Gastroesophageal sphincter (tissue), 4 donors: ENCODE measurements at regions not wholly inside any gene's neighbourhood (a gene's known extent, or its start where the extent isn't known, plus 50 kb on each side); places are given as distances from the start of the nearest gene placed in this dataset.
"Not testable (repeated sequence)": the region's sequence is repeated elsewhere in the genome, so short reads cannot be mapped to it uniquely, and the experiment has no call there.

Experiments used
- ATAC-seq: fragments of 150-250 bp; one replicate; pipeline ENCODE4 v1.9.1; 2016; ENCODE audit warnings: mild to moderate bottlenecking, moderate library complexity
- H3K27ac ChIP-seq, 4 donors: fragments of 200-600 bp; sonication (generic) in 3 of 4; 1 replicate in 3 of 4; 2 replicates in 1 of 4; pipeline ENCODE4 v1.5.1; 2016 to 2019
- H3K27me3 ChIP-seq: fragments of 200-600 bp; sonication (generic); one replicate; pipeline ENCODE4 v1.5.1; 2019
- H3K36me3 ChIP-seq, 2 donors: fragments of 200-600 bp; sonication (generic); one replicate each; pipeline ENCODE4 v1.5.1; 2019; ENCODE audit warnings: control low read depth in 1 of 2
- H3K4me1 ChIP-seq, 3 donors: fragments of 200-600 bp; sonication (generic); 1 replicate in 2 of 3; 2 replicates in 1 of 3; pipeline ENCODE4 v1.5.1; 2016 to 2019; ENCODE audit warnings: control low read depth in 2 of 3
- H3K4me3 ChIP-seq, 2 donors: fragments of 200-600 bp; sonication (generic); one replicate each; pipeline ENCODE4 v1.5.1; 2019; ENCODE audit warnings: mild to moderate bottlenecking in 1 of 2, moderate library complexity in 1 of 2
- H3K9me3 ChIP-seq, 3 donors: fragments of 200-600 bp; sonication (generic); one replicate each; pipeline ENCODE4 v1.5.1; 2017 to 2019; ENCODE audit warnings: control low read depth in 2 of 3
- EP300 ChIP-seq: sonication (generic); formaldehyde crosslinking; IDR thresholded peaks from one replicate; pipeline ENCODE4 v1.6.1; 2017; ENCODE audit warnings: antibody characterized with exemption, mild to moderate bottlenecking
- POLR2A ChIP-seq, 2 donors: fragments of 450-650 bp; IDR thresholded peaks; one replicate each; pipeline ENCODE4 v1.6.1; 2017; ENCODE audit warnings: antibody characterized with exemption in 2 of 2, mild to moderate bottlenecking in 2 of 2, moderate library complexity in 1 of 2
- POLR2AphosphoS5 ChIP-seq: sonication (generic); formaldehyde crosslinking; IDR thresholded peaks from one replicate; pipeline ENCODE4 v1.6.1; 2017; ENCODE audit warnings: antibody characterized with exemption
- WGBS, 2 donors: methylation state at CpG; one replicate each; pipeline ENCODE4 v1.1.5; 2018; ENCODE audit warnings: low coverage in 1 of 2; 5-methylcytosine and 5-hydroxymethylcytosine counted together
- TF ChIP-seq, protein P1 (sequence below), 4 experiments: fragments of 200-600 bp in 2 of 4; fragments of 450-650 bp in 2 of 4; sonication (generic) in 1 of 4; IDR thresholded peaks; one replicate each; pipeline ENCODE4 v1.5.1; 2017 to 2019; ENCODE audit warnings: antibody characterized with exemption in 4 of 4, mild to moderate bottlenecking in 2 of 4, moderate library complexity in 2 of 4

DNA sequence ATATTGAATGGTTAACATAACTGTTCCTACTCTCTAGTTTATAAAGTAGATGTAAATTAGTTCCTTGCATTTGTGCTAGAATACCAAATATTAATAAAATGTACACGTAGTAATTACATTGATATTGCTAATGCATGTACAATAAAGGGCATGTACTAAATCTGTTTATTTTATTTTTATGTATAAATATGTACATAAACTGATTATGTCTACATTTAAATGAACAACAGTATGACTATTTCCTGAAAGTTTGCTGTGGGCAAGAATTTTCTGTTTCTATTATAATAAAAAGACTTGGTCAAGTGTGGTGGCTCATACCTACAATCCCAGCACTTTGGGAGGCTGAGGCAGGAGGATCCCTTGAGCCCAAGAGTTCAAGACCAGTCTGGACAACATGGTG, 257.2 kb upstream of the FOXN3 start:
- no peaks in the 10 kb centered on the region for H3K27me3 ChIP-seq
- no peaks in the 10 kb centered on the region for H3K36me3 ChIP-seq
- no peaks in the 10 kb centered on the region for H3K4me1 ChIP-seq
- no peaks in the 10 kb centered on the region for H3K9me3 ChIP-seq
- H3K27ac ChIP-seq: no peak overlapping the region
- WGBS, 2 donors: 88 to 94% methylated on average over 1 of the region's 1 CpG
- no peak for TF ChIP-seq EP300
- no peak for ATAC-seq
- H3K4me3 ChIP-seq: no peak overlapping the region

DNA sequence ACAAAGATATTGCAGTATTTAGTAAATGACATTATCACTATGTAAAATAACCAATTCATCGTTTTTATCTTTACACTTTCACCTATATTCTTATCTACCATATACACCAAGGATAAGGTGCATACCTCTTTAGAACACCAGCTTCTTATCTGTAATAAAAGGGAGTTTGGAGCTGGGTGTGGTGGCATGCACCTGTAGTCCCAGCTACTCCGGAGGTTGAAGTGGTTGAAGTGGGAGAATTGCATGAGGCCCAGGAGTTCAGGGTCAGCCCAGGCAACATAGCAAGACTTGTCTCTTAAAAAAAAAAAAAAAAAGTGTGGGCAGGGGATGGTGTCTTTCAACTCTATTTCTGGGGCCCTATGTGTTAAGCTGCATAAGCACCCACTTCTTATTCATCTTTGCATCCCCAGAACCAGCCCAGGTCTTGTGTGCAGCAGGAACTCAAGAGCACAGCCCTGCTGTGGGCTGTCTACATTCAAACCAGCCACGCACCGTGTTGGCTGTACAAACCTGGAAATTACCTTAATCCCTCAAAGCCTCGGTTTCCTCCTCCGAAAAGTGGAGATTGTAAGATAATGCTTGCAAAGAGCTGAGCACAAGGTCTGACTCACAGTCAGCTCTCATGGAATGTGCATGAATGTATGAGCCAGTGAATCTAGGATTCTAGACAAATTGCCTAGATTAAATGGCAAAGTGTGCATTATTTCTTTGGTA, 256.6 kb upstream of the FOXN3 start:
- WGBS, 2 donors: 65 to 83% methylated on average over 1 to 2 of the region's 6 CpGs

DNA sequence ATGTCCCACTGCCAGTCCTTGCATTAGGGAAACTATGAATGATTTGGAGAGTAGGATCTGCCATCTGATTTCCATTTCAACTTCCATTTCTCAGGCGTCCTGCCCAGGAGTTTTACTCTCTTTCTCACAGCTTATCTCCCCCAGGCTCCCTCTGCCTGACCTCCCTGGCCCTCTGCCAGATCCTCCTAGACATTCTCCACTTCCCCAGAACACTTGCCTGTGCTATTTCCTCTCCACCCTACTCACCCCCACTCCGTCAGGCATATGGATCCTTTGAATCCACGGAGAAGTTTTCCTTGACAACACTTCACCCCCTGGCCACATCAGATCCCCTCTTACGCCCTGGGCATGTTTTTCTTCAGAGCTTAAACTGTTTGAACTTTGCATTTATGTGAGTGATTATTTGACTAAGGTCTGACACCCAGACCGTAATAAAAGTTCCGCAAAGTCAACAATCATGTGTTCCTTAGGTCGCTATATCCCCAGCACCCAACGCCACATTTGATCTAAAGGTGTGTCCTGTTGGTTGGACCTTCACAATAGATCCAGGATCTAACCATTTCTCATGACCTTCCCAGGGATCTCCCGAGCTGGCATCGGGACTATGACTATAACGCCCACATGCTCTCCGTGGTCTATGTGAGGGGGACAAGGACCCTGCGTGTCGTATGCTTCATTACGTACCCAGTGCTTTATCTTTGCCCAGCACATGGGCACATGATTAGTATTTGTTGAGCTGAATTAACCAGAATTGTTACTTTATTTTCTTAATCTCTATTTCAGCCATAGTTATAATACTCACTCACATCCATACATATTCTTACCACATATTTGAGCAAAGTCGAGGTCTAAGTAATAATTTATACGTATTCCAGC, 255.8 kb upstream of the FOXN3 start:
- TF ChIP-seq EP300 (no peak), POLR2A (IDR thresholded peaks at IDR 0.05) (no peak), POLR2AphosphoS5 (no peak)
- TF ChIP-seq, protein P1, sequence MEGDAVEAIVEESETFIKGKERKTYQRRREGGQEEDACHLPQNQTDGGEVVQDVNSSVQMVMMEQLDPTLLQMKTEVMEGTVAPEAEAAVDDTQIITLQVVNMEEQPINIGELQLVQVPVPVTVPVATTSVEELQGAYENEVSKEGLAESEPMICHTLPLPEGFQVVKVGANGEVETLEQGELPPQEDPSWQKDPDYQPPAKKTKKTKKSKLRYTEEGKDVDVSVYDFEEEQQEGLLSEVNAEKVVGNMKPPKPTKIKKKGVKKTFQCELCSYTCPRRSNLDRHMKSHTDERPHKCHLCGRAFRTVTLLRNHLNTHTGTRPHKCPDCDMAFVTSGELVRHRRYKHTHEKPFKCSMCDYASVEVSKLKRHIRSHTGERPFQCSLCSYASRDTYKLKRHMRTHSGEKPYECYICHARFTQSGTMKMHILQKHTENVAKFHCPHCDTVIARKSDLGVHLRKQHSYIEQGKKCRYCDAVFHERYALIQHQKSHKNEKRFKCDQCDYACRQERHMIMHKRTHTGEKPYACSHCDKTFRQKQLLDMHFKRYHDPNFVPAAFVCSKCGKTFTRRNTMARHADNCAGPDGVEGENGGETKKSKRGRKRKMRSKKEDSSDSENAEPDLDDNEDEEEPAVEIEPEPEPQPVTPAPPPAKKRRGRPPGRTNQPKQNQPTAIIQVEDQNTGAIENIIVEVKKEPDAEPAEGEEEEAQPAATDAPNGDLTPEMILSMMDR (IDR thresholded peaks at IDR 0.05): no peak
- Histone ChIP-seq H3K9me3 (no peaks in the 10 kb centered on the region), H3K36me3 (no peaks in the 10 kb centered on the region), H3K4me3 (no peak overlapping the region), H3K27me3 (no peaks in the 10 kb centered on the region), H3K4me1 (no peaks in the 10 kb centered on the region), H3K27ac (no peak overlapping the region)
- no peak for ATAC-seq
- 81 to 87% methylated on average over 14 to 16 of the region's 17 CpGs for WGBS, 2 donors

More for the DNA sequence above, 256.6 kb upstream of the FOXN3 start:
- ATAC-seq: no peak
- Histone ChIP-seq H3K4me1 (no peaks in the 10 kb centered on the region), H3K4me3 (no peak overlapping the region), H3K27me3 (no peaks in the 10 kb centered on the region), H3K36me3 (no peaks in the 10 kb centered on the region), H3K9me3 (no peaks in the 10 kb centered on the region), H3K27ac (no peak overlapping the region)
- TF ChIP-seq EP300 (no peak), POLR2AphosphoS5 (no peak), POLR2A (IDR thresholded peaks at IDR 0.05) (no peak)
- TF ChIP-seq, protein P1 (IDR thresholded peaks at IDR 0.05): no peak

DNA sequence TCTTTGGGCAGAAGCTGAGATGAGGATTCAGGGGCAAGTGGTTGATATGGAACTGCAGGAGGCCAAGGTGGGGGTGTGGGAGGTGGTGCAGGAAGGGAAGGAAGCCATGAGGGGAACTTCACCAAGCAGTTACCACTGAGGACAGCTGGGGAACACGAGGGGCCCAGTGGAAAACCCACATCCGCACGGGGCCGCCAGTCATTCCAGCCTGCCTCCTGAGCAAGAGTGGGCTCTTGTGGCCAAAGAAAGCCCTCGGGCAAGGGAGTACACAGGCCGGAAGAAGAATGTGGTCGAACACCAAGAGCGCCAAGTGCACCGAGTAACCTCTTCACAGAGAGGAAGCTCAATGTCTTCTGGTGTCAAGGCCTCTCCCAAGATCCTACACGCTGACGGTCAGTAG, 252.2 kb upstream of the FOXN3 start:
- ATAC-seq: no peak
- H3K4me1 ChIP-seq: no peaks in the 10 kb centered on the region
- no peak overlapping the region for H3K27ac ChIP-seq
- whole genome bisulfite sequencing, 2 donors: 100% methylated on average over 1 of the region's 11 CpGs; no CpG with 5 or more reads in 1 of the 2 donors
- H3K27me3 ChIP-seq: no peaks in the 10 kb centered on the region
- no peak for TF ChIP-seq EP300
- TF ChIP-seq, protein P1 (IDR thresholded peaks at IDR 0.05): no peak
- TF ChIP-seq POLR2A (IDR thresholded peaks at IDR 0.05): no peak
- no peak for TF ChIP-seq POLR2AphosphoS5
- no peak overlapping the region for H3K4me3 ChIP-seq
- no peaks in the 10 kb centered on the region for H3K36me3 ChIP-seq
- no peaks in the 10 kb centered on the region for H3K9me3 ChIP-seq

DNA sequence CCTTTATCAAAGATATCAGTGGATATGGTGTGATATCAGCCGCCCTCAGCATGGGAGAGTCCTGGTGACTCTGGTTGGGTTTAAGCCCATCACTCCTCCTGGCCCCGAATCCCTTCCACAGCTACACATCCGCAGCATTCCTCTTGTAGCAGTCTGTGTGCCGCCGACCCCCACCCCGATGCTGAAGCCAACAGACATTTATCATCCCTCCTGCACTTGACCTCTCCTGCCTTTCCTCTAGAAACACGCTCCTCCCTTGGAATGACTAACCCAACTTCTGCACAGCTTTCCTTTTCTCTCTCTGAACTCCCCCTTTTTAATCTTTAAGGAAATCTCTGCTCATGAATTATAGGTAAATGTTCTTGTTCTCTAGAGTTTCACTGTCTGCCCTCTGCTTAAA, 250.9 kb upstream of the FOXN3 start:
- Histone ChIP-seq H3K4me3 (no peak overlapping the region), H3K36me3 (no peaks in the 10 kb centered on the region), H3K9me3 (no peaks in the 10 kb centered on the region), H3K27me3 (no peaks in the 10 kb centered on the region), H3K4me1 (no peaks in the 10 kb centered on the region), H3K27ac (no peak overlapping the region)
- WGBS, 2 donors: 30 to 43% methylated on average over 4 to 7 of the region's 7 CpGs
- no peak for ATAC-seq
- TF ChIP-seq POLR2AphosphoS5 (no peak), EP300 (no peak), POLR2A (IDR thresholded peaks at IDR 0.05) (no peak)
- TF ChIP-seq, protein P1 (IDR thresholded peaks at IDR 0.05): no peak

DNA sequence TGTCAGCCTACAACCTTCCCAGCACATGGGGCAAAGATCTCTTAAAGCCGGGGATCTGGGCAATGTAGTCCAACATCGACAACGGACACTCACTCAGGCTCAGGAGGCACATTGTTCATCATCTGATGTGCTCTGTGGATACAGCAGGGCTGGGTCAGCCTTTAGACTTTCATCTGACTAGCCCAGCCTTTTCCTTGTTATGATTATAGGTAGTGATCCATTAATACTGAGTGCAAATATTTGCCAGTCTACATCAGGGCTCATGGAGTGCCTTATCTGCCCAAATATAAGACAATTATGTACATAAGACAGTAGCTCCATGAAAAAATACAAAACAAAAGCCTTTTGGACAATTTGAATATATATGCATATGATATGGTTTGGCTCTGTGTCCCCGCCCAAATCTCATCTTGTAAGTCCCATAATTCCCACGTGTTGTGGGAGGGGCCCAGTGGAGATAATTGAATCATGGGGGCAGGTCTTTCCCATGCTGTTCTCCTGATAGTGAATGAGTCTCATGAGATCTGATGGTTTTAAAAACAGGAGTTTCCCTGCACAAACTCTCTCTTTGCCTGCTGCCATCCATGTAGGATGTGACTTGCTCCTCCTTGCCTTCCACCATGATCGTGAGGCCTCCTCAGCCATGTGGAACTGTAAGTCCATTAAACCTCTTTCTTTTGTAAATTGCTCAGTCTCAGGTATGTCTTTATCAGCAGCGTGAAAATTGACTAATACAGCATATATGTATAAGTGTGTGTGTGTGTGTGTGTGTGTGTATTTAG, 248.5 kb upstream of the FOXN3 start:
- not testable (repeated sequence) for H3K36me3 ChIP-seq, H3K4me1 ChIP-seq, ATAC-seq, H3K9me3 ChIP-seq, H3K4me3 ChIP-seq, H3K27me3 ChIP-seq, H3K27ac ChIP-seq
- 70 to 86% methylated on average over 2 to 4 of the region's 7 CpGs for WGBS, 2 donors
